NCI-H1105 (cell line): ENCODE measurements at regions not wholly inside any gene's neighbourhood (a gene's known extent, or its start where the extent isn't known, plus 50 kb on each side); places are given as distances from the start of the nearest gene placed in this dataset.
"Not testable (repeated sequence)": the region's sequence is repeated elsewhere in the genome, so short reads cannot be mapped to it uniquely, and the experiment has no call there.

Experiments used
- DNase-seq: peaks from one replicate; lab custom pipeline; 2025; lab: John Stamatoyannopoulos, UW

GRCh38 chr12:34223640-34224039 is 201.3 kb downstream of the ALG10 start:
- no peak for DNase-seq

- not testable (repeated sequence) for DNase-seq
Observed at GRCh38 chr12:34226044-34226443, 203.7 kb downstream of the ALG10 start.

- not testable (repeated sequence) for DNase-seq
Observed at GRCh38 chr12:34228046-34228445, 205.8 kb downstream of the ALG10 start.

- not testable (repeated sequence) for DNase-seq
Observed at GRCh38 chr12:34229033-34229432, 206.7 kb downstream of the ALG10 start.

GRCh38 chr12:34233618-34234017 is 211.3 kb downstream of the ALG10 start:
- no peak for DNase-seq

GRCh38 chr12:34236073-34236472 is 213.8 kb downstream of the ALG10 start:
- no peak for DNase-seq

- DNase-seq, result no peak
Observed at GRCh38 chr12:34244608-34245007, 222.3 kb downstream of the ALG10 start.

- DNase-seq, result no peak
Observed at GRCh38 chr12:34249271-34249670, 227.0 kb downstream of the ALG10 start.

GRCh38 chr12:34251879-34252278 is 229.6 kb downstream of the ALG10 start:
- DNase-seq, result not testable (repeated sequence)

GRCh38 chr12:34253674-34254073 is 231.4 kb downstream of the ALG10 start:
- no peak for DNase-seq

- no peak for DNase-seq
Observed at GRCh38 chr12:34257093-34257492, 234.8 kb downstream of the ALG10 start.

GRCh38 chr12:34262140-34262539 is 239.8 kb downstream of the ALG10 start:
- DNase-seq, result not testable (repeated sequence)

- DNase-seq, result no peak
Observed at GRCh38 chr12:34264110-34264509, 241.8 kb downstream of the ALG10 start.

GRCh38 chr12:34273703-34274102 is 251.4 kb downstream of the ALG10 start:
- not testable (repeated sequence) for DNase-seq

- DNase-seq, result no peak
Observed at GRCh38 chr12:34275129-34275528, 252.8 kb downstream of the ALG10 start.

GRCh38 chr12:34286483-34286882 is 264.2 kb downstream of the ALG10 start:
- no peak for DNase-seq

GRCh38 chr12:34286934-34287333 is 264.6 kb downstream of the ALG10 start:
- DNase-seq, result no peak

GRCh38 chr12:34287437-34287836 is 265.1 kb downstream of the ALG10 start:
- DNase-seq, result no peak

GRCh38 chr12:34287986-34288962 is 266.0 kb downstream of the ALG10 start:
- DNase-seq, result no peak

GRCh38 chr12:34288963-34289345 is 266.7 kb downstream of the ALG10 start:
- no peak for DNase-seq

GRCh38 chr12:34289431-34290380 is 267.4 kb downstream of the ALG10 start:
- no peak for DNase-seq

- DNase-seq, result no peak
Observed at GRCh38 chr12:34290381-34290995, 268.2 kb downstream of the ALG10 start.
